GM10266 (cell line): ENCODE measurements at regions not wholly inside any gene's neighbourhood (a gene's known extent, or its start where the extent isn't known, plus 50 kb on each side); places are given as distances from the start of the nearest gene placed in this dataset.

Source experiments
- DNase-seq: peaks from one replicate; pipeline ENCODE4 v3.0.0; 2012; ENCODE audit errors: extremely low spot score
- CTCF ChIP-seq: IDR thresholded peaks from 2 replicates; pipeline ENCODE4 v1.5.1; 2012; ENCODE audit warnings: mild to moderate bottlenecking, low read depth; ENCODE audit not compliant: control insufficient read depth, insufficient read depth; ENCODE audit errors: missing control alignments

- no peak for DNase-seq
- TF ChIP-seq CTCF, result no peak
Observed at GRCh38 chr3:104137116-104137515, 1229.6 kb upstream of the ALCAM start.

DNA sequence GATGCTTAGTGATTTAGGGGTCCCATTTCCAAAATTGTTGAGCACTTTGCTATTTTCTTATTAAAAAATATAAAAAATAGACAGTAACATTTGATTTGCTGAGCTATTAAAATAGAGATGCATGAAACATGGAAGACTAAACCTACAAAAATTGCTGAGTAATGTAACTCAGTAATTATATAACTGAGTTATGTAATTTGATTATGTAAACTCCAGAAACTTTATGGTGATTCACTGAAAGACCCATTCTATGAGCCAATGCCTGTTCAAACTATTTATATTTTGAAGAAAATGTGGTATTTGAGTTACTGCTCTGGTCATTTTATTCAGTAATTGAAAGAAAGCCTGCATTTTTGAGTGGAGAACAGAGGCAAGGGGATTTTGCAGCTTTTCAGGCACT is 1221.5 kb upstream of the ALCAM start:
- TF ChIP-seq CTCF, result no peak
- no peak for DNase-seq

- TF ChIP-seq CTCF, result no peak
Observed at GRCh38 chr3:104149154-104149553, 1217.6 kb upstream of the ALCAM start.

GRCh38 chr3:104150724-104151123 is 1216.0 kb upstream of the ALCAM start:
- no peak for DNase-seq
- no peak for TF ChIP-seq CTCF

More at GRCh38 chr3:104149154-104149553, 1217.6 kb upstream of the ALCAM start:
- DNase-seq, result no peak

DNA sequence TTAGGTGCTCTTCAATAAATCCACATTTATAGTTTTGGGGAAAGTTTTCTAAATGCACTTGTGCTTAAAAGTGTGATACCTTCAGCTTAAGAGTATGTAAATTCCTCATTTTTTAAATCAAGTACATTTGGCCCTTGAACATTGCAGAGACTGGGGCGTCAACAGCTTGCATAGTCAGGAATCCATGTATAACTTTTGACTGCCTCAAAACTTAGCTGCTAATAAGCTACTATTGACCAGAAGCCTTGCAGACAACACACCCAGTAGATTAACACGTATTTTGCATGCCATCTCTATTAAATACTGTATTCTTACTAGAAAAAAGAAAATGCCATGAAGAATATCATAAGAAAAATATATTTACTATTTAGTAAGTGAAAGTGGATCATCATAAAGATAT is 1211.8 kb upstream of the ALCAM start:
- DNase-seq, result no peak
- no peak for TF ChIP-seq CTCF

- no peak for DNase-seq
- TF ChIP-seq CTCF, result no peak
Observed at GRCh38 chr3:104165866-104166265, 1200.8 kb upstream of the ALCAM start.

DNA sequence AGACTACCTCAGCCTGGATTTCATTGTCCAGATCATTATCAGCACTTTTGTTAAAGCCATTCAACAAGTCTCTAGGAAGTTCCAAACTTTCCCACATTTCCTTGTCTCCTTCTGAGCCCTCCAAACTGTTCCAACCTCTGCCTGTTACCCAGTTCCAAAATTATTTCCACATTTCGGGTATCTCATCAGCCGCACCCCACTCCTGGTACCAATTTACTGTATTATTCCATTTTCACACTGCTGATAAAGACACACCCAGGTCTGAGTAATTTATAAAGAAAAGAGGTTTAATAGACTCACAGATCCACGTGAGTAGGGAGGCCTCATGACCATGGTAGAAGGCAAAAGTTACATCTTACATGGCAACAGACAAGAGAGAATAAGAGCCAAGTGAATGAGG is 1198.3 kb upstream of the ALCAM start:
- no peak for DNase-seq
- TF ChIP-seq CTCF, result no peak
